IPS-NIHi11 (cell line): ENCODE measurements at regions not wholly inside any gene's neighbourhood (a gene's known extent, or its start where the extent isn't known, plus 50 kb on each side); places are given as distances from the start of the nearest gene placed in this dataset.

Experiments used
- DNase-seq: peaks from one replicate; pipeline ENCODE4 v3.0.0; 2012; ENCODE audit warnings: mixed read lengths, low spot score

- no peak for DNase-seq
Observed at GRCh38 chr3:160170409-160171370, 54.5 kb upstream of the C3orf80 start.

- DNase-seq: no peak
Observed at GRCh38 chr3:160171813-160172212, 53.4 kb upstream of the C3orf80 start.

- DNase-seq: no peak
Observed at GRCh38 chr3:160174621-160175020, 50.6 kb upstream of the C3orf80 start.
